ENCODE measurements at regions not wholly inside any gene's neighbourhood (a gene's known extent, or its start where the extent isn't known, plus 50 kb on each side); places are given as distances from the start of the nearest gene placed in this dataset.

GRCh38 chr10:108167766-108168165, 1003.3 kb upstream of the SORCS1 start:
- Histone ChIP-seq H3K27ac (no peak overlapping the region), H3K9me3 (no peaks in the 10 kb centered on the region; the same call in 2 of the 3 replicates), H3K4me1 (no peaks in the 10 kb centered on the region), H3K4me2 (no peak overlapping the region), H3K4me3 (no peak overlapping the region)
- ChIA-PET CTCF (no interaction called here), POLR2A (no interaction called here)
- TF ChIP-seq, protein P1, sequence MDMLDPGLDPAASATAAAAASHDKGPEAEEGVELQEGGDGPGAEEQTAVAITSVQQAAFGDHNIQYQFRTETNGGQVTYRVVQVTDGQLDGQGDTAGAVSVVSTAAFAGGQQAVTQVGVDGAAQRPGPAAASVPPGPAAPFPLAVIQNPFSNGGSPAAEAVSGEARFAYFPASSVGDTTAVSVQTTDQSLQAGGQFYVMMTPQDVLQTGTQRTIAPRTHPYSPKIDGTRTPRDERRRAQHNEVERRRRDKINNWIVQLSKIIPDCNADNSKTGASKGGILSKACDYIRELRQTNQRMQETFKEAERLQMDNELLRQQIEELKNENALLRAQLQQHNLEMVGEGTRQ (IDR thresholded peaks at IDR 0.05) = no peak
- TF ChIP-seq HOXB13 (CRISPR knock-in tag; IDR thresholded peaks at IDR 0.05; ENCODE audit: low read depth) = no peak
- no peak for TF ChIP-seq SMC3 (IDR thresholded peaks at IDR 0.05)
- no peak for TF ChIP-seq FOXS1 (CRISPR knock-in tag; IDR thresholded peaks at IDR 0.05)
- TF ChIP-seq FOSL2 (IDR thresholded peaks at IDR 0.05) = no peak
- TF ChIP-seq FOSL2 (CRISPR knock-in tag; IDR thresholded peaks at IDR 0.05) = no peak
- TF ChIP-seq ATOH8 (CRISPR knock-in tag; IDR thresholded peaks at IDR 0.05; ENCODE audit: low read depth) = no peak
- TF ChIP-seq MYC (IDR thresholded peaks at IDR 0.05; ENCODE audit: borderline replicate concordance, low read length) = no peak
- TF ChIP-seq JUNB (IDR thresholded peaks at IDR 0.05) = no peak
- TF ChIP-seq ESRRA (IDR thresholded peaks at IDR 0.05; ENCODE audit: borderline replicate concordance, low read length) = no peak
- TF ChIP-seq RNF2 (IDR thresholded peaks at IDR 0.05; ENCODE audit: borderline replicate concordance, low read depth) = no peak
- no peak for TF ChIP-seq BHLHE40 (IDR thresholded peaks at IDR 0.05; ENCODE audit: low read depth, low read length)
- TF ChIP-seq MAZ (IDR thresholded peaks at IDR 0.05; ENCODE audit: borderline replicate concordance, low read depth, low read length) = no peak
- TF ChIP-seq HDAC2 (IDR thresholded peaks at IDR 0.05) = no peak
- no peak for TF ChIP-seq RARB (CRISPR knock-in tag; IDR thresholded peaks at IDR 0.05)
- no peak for TF ChIP-seq CBX2 (IDR thresholded peaks at IDR 0.05; ENCODE audit: borderline replicate concordance, low read depth)
- no peak for TF ChIP-seq ZNF302 (CRISPR knock-in tag; IDR thresholded peaks at IDR 0.05)
- TF ChIP-seq, protein P2, sequence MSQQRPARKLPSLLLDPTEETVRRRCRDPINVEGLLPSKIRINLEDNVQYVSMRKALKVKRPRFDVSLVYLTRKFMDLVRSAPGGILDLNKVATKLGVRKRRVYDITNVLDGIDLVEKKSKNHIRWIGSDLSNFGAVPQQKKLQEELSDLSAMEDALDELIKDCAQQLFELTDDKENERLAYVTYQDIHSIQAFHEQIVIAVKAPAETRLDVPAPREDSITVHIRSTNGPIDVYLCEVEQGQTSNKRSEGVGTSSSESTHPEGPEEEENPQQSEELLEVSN (IDR thresholded peaks at IDR 0.05; ENCODE audit: borderline replicate concordance, low read depth) = no peak
- no peak for TF ChIP-seq JUN (IDR thresholded peaks at IDR 0.05)
- TF ChIP-seq KDM1A (IDR thresholded peaks at IDR 0.05; ENCODE audit: low read depth) = no peak
- no peak for FAIRE-seq
- WGBS (ENCODE audit: missing lambda C conversion rate) = 78% methylated on average over 2 of the region's 2 CpGs
- no peak for DNase-seq (ENCODE audit: low read depth in 1 of 2, low spot score in 1 of 2)
- no peak for ATAC-seq

DNA sequence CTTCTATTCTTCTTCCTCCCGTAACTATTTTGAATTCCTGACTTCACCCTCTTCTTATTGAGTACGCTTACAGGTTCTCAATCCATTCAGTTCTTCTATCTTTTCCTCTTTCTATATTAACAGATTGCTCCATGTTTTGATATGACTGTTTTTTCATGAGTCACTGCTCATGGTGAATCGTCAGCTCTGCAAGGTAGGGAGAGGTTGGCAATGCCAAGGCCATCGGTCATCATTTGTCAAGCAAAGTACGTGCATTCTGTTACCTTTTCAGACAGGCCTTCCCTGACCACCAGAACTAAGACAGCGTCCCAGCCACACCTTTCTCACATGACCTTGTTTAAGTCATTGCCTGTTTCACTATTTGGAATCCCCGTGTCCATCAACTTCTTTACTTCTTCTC, 1001.9 kb upstream of the SORCS1 start:
- TF ChIP-seq FOSL2 (IDR thresholded peaks at IDR 0.05) (no peak), FOSL2 (CRISPR knock-in tag; IDR thresholded peaks at IDR 0.05) (no peak), BHLHE40 (IDR thresholded peaks at IDR 0.05; ENCODE audit: low read depth, low read length) (no peak), EHMT2 (IDR thresholded peaks at IDR 0.05; ENCODE audit: low read depth) (no peak), NPAS2 (CRISPR knock-in tag; IDR thresholded peaks at IDR 0.05; ENCODE audit: borderline replicate concordance) (no peak), TFCP2L1 (CRISPR knock-in tag; IDR thresholded peaks at IDR 0.05) (no peak), EHF (CRISPR knock-in tag; IDR thresholded peaks at IDR 0.05) (no peak), RCOR1 (IDR thresholded peaks at IDR 0.05; ENCODE audit: low read depth, low read length) (no peak), FOXS1 (CRISPR knock-in tag; IDR thresholded peaks at IDR 0.05) (no peak), REST (IDR thresholded peaks at IDR 0.05) (no peak)
- no peaks in the 10 kb centered on the region for H3K9me3 ChIP-seq
- H3K27ac ChIP-seq = no peak overlapping the region
- no peak overlapping the region for H3K4me3 ChIP-seq
- 2% methylated on average over 7 of the region's 7 CpGs for WGBS (ENCODE audit: missing lambda C conversion rate)
- FAIRE-seq (no peak), ATAC-seq (no peak), DNase-seq (ENCODE audit: low read depth in 1 of 2, low spot score in 1 of 2) (no peak)
- POLR2A ChIA-PET = no interaction called here
- no peaks in the 10 kb centered on the region for H3K4me1 ChIP-seq
- no peak overlapping the region for H3K4me2 ChIP-seq
- CTCF ChIA-PET = interaction anchor here (0.5 kb wide), 1 partner anchor 64 kb away, joined by 3 read pairs; no protein-coding TSS in a partner anchor
